Peyer's patch (tissue), 4 donors: ENCODE measurements at regions not wholly inside any gene's neighbourhood (a gene's known extent, or its start where the extent isn't known, plus 50 kb on each side); places are given as distances from the start of the nearest gene placed in this dataset.
"Not testable (repeated sequence)": the region's sequence is repeated elsewhere in the genome, so short reads cannot be mapped to it uniquely, and the experiment has no call there.

Experiments
- CTCF ChIP-seq, 6 experiments: fragments of 450-650 bp in 4 of 6; fragments of 200-600 bp in 2 of 6; sonication (generic) in 1 of 6; IDR thresholded peaks; one replicate each; pipeline ENCODE4 v1.5.1; 2017 to 2019; ENCODE audit warnings: antibody characterized with exemption in 6 of 6, mild to moderate bottlenecking in 3 of 6, moderate library complexity in 1 of 6
- POLR2A ChIP-seq, 2 donors: fragments of 450-650 bp; IDR thresholded peaks; one replicate each; pipeline ENCODE4 v1.5.1; 2017; ENCODE audit warnings: antibody characterized with exemption in 2 of 2, mild to moderate bottlenecking in 2 of 2, moderate library complexity in 2 of 2

- TF ChIP-seq CTCF, POLR2A (IDR thresholded peaks at IDR 0.05): not testable (repeated sequence)
Observed at GRCh38 chr16:31601737-31602384, 74.2 kb downstream of the AHSP start.
